ENCODE measurements at regions not wholly inside any gene's neighbourhood (a gene's known extent, or its start where the extent isn't known, plus 50 kb on each side); places are given as distances from the start of the nearest gene placed in this dataset.

DNA sequence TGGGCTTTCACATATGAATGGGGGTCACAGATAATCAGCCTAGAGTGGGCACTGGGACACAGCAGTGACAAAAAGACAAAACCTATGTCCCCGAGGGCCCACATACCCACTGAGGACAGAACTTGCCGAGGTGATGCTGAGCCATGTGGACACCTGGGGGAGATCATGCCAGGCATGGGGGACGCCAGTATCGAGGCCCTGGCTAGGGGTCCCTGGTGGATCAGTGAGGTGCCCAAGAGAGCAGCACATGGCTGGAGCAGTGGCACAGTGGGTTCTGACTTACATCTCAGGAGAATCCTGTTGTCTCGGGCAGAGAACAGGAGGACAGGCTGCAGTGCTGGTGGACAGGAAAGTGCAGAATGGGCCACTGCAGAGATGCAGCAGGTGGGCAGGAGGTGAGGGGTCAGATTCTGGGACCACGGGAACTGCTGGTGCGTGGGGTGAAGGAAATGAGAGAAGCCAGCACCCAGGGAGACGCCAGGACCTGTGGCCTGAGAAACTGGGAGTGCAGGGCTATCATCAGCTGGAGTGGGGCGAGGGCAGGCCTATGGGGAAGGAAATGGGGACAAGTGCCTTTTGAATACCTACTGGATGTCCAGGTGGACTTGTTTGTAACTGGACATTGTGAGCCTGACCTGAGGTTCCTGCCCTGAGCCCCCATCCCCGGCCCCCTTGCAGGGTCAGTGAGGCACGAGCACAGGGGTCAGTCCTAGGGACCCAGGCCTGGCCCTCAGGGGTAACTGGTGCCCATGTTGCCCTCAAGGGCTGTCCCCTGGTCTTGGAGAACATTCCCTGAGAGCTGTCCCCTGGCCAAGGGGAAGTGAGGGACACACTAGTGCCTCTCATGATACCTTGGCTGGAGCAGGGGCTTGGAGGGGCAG lies 91.2 kb upstream of the RET start:
- H3K27ac ChIP-seq = no peak overlapping the region
- TF ChIP-seq, protein P1, sequence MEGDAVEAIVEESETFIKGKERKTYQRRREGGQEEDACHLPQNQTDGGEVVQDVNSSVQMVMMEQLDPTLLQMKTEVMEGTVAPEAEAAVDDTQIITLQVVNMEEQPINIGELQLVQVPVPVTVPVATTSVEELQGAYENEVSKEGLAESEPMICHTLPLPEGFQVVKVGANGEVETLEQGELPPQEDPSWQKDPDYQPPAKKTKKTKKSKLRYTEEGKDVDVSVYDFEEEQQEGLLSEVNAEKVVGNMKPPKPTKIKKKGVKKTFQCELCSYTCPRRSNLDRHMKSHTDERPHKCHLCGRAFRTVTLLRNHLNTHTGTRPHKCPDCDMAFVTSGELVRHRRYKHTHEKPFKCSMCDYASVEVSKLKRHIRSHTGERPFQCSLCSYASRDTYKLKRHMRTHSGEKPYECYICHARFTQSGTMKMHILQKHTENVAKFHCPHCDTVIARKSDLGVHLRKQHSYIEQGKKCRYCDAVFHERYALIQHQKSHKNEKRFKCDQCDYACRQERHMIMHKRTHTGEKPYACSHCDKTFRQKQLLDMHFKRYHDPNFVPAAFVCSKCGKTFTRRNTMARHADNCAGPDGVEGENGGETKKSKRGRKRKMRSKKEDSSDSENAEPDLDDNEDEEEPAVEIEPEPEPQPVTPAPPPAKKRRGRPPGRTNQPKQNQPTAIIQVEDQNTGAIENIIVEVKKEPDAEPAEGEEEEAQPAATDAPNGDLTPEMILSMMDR (conservative IDR thresholded peaks at IDR 0.05) = no peak
- no peak for TF ChIP-seq ZFX (IDR thresholded peaks at IDR 0.05)

DNA sequence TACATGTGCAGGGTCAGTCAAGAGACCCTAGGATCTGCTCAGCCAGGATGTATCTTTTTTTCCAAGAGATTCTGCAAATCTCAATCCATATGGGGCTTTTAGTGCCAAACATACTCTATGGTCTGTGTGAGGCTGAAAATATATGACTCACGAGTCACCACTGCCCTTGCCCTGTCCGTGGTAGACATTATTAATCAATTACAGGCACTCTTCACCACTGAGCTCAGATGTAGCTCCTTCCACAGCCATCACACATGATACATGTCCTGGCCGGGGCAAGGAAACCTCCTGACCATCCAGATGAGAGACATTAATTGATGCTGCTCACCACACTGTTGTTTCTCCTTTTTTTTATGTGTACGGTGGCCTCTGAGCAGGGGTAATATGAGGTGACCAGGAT lies 90.2 kb upstream of the RET start:
- H3K27ac ChIP-seq = no peak overlapping the region
- TF ChIP-seq ZFX (IDR thresholded peaks at IDR 0.05) = no peak
- TF ChIP-seq, protein P1 (conservative IDR thresholded peaks at IDR 0.05) = no peak

DNA sequence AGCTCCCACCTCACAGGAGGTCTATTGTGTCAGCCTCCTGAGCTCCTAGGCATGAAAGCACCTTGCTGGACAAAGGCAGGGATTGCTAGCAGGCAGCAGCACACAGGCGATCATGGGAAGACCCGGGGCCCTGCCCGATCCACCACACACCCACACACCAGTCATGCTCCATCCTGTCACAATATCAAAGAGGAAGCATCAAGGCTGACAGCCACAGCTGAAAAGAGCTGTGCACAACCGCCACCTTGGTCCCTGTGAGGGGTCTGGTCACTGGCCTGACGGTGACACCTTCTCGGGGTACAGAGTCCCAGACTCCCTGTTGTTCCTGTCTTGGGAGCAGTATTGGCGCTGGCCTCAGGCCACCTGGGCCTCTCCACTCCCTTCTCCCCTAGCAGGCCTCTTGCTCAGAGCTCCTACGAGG lies 89.7 kb upstream of the RET start:
- no peak overlapping the region for H3K27ac ChIP-seq

DNA sequence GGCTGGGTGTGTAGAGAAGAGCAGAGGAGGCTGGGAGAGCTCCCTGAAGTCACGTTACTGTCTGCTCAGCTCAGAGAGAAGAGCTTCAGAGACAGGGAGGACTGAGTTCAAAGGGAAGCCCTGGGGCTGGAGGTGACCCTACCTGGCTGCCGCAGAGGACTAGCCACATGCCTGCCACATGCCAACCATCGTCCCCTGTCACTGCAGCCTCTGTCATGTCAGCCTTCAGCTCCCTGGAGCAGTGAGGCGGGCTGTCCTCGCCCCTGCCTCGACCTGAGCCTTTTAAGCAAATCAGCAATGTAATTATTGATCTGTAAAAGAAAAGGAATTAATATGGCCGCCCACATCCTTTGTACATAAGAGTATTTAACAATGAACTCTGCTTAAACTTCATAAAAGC lies 89.3 kb upstream of the RET start:
- H3K27ac ChIP-seq = no peak overlapping the region
- no peak for TF ChIP-seq ZFX (IDR thresholded peaks at IDR 0.05)

More for the DNA sequence above, 89.7 kb upstream of the RET start:
- TF ChIP-seq, protein P1 (conservative IDR thresholded peaks at IDR 0.05) = no peak

DNA sequence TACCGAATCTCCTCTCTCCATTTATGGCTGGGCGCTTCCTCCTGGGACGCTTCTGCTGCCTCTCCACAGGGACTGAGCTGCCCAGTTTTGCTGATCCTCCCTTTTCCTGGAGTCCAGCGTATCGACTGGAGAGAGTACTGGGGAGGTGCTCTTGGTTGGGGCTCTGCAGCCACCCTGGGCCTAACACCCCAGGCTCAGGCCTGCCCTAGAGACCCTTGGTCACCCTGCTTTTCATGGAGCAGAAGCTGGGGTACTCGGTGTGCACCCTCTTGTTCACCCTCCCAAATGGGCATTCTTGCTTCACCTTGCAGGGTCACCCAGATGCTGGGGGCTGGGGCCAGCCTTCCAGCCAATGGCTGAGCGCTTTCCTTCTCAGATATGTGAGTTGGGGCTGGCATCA lies 88.8 kb upstream of the RET start:
- H3K27ac ChIP-seq = no peak overlapping the region
- TF ChIP-seq ZFX (IDR thresholded peaks at IDR 0.05) = no peak
- TF ChIP-seq, protein P1 (conservative IDR thresholded peaks at IDR 0.05) = no peak

DNA sequence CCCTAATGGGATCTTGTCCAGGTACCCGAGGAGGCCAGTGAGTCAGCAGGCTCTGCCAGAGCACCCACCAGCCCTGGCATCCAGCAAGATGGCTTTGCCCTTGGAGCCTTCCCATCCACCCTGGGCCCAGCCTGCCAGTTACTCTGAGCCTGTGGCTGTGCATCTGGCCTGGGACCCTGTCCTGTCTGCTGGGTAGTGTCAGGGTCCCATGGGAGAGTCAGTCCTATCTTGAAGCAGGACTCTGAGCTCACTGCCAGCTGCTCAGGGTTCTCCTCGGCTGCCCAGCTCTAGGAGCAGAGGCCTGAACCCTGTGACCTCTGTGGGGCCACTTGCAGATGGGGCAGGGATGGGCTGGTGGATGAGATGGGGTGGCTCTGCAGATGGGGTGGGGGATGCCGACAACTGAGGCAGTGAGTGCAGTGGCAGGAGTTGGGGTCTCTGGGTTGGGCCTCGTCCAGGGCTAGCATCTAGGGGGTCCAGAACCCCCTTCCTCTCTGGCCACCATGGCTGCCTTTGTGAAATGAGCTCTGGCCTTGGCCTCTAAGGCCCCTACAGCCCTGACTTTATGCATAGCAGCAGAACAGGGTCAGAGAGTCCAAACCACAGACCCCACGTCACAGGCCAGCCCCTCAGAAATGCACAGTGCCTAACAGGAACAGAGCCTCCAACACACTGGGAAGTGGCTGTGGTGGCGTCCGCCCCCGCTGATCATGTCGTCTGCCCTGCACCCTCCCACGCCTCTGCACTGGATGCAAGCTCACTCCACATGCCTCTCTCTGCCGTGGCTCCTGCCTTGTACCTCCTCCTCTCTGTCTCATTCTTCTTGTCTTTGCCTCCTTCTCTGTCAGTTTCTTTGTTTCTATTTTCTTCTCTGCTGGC lies 88.1 kb upstream of the RET start:
- H3K27ac ChIP-seq = no peak overlapping the region
- no peak for TF ChIP-seq ZFX (IDR thresholded peaks at IDR 0.05)
- TF ChIP-seq, protein P1 (conservative IDR thresholded peaks at IDR 0.05) = no peak

DNA sequence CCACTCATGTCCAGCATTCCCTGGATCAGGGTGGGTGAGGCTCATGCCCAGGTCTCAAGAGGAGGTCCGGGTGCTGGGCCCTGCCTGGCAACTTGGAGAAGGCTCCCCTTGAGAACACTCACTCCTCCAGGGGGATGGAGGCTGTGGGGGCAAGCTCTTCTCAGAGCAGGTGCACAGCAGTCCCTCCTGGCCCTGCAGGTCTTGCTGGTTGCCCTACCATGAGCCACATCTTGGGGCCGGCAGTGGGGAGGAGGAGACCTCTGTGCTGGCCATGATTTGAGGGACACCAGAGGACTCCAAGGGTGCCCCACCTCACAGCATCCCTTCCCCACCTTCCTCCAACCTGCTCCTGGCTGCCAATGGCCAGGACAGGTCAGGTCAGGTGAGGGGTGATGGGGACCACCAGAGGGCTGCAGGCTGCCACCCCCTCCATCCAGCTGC lies 87.4 kb upstream of the RET start:
- H3K27ac ChIP-seq = no peak overlapping the region
- TF ChIP-seq, protein P1 (conservative IDR thresholded peaks at IDR 0.05) = no peak
- TF ChIP-seq ZFX (IDR thresholded peaks at IDR 0.05) = no peak
